Sigmoid colon (tissue), 4 donors: ENCODE measurements at regions not wholly inside any gene's neighbourhood (a gene's known extent, or its start where the extent isn't known, plus 50 kb on each side); places are given as distances from the start of the nearest gene placed in this dataset.

ENCODE experiments used
- POLR2A ChIP-seq, 2 donors: fragments of 450-650 bp; IDR thresholded peaks; one replicate each; pipeline ENCODE4 v1.6.1; 2016; ENCODE audit warnings: antibody characterized with exemption in 2 of 2, mild to moderate bottlenecking in 2 of 2, moderate library complexity in 2 of 2
- POLR2AphosphoS5 ChIP-seq, 4 donors: sonication (generic); formaldehyde crosslinking; IDR thresholded peaks; one replicate each; pipeline ENCODE4 v1.6.1; 2017; ENCODE audit warnings: antibody characterized with exemption in 4 of 4
- TF ChIP-seq, protein P1 (sequence below), 4 experiments: fragments of 450-650 bp in 3 of 4; fragments of 200-600 bp in 1 of 4; IDR thresholded peaks; one replicate each; pipeline ENCODE4 v1.5.1; 2016 to 2019; ENCODE audit warnings: antibody characterized with exemption in 4 of 4, mild to moderate bottlenecking in 3 of 4, moderate library complexity in 2 of 4

DNA sequence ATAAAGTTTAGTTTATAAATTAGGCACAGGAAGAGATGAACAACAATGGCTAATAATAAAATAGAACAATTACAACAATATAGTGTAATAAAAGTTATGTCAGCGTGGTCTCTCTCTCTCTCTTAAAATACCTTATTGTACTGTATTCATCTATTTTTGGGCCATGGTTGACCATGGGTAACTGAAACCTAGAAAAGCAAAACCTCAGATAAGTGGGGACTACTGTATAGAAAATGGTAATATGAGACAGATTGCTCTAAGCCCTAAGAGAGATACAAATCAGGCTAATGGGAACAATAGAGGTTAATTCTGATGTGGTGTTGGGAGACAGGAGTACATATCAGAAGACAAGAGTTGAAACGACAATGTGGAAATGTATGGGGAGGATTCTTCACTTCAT lies 86.2 kb downstream of the ZNF365 start:
- TF ChIP-seq, protein P1, sequence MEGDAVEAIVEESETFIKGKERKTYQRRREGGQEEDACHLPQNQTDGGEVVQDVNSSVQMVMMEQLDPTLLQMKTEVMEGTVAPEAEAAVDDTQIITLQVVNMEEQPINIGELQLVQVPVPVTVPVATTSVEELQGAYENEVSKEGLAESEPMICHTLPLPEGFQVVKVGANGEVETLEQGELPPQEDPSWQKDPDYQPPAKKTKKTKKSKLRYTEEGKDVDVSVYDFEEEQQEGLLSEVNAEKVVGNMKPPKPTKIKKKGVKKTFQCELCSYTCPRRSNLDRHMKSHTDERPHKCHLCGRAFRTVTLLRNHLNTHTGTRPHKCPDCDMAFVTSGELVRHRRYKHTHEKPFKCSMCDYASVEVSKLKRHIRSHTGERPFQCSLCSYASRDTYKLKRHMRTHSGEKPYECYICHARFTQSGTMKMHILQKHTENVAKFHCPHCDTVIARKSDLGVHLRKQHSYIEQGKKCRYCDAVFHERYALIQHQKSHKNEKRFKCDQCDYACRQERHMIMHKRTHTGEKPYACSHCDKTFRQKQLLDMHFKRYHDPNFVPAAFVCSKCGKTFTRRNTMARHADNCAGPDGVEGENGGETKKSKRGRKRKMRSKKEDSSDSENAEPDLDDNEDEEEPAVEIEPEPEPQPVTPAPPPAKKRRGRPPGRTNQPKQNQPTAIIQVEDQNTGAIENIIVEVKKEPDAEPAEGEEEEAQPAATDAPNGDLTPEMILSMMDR (IDR thresholded peaks at IDR 0.05) = no peak
- TF ChIP-seq POLR2AphosphoS5 (IDR thresholded peaks at IDR 0.05) (no peak), POLR2A (IDR thresholded peaks at IDR 0.05) (no peak)
